ENCODE measurements at regions not wholly inside any gene's neighbourhood (a gene's known extent, or its start where the extent isn't known, plus 50 kb on each side); places are given as distances from the start of the nearest gene placed in this dataset.

- in situ Hi-C loops (cut with MboI; ENCODE audit: low pct_unique_long_range_greater_than_20kb, low sequenced_read_pairs) = no loop called here
Measured at GRCh38 chr11:129295746-129296145, 79.9 kb upstream of the BARX2 start.

GRCh38 chr11:129292771-129293170 is 82.9 kb upstream of the BARX2 start:
- in situ Hi-C loops (cut with MboI; ENCODE audit: low pct_unique_long_range_greater_than_20kb, low sequenced_read_pairs) = no loop called here
- DNase-seq = no peak

More at GRCh38 chr11:129295746-129296145, 79.9 kb upstream of the BARX2 start:
- no peak for DNase-seq

- no peak for DNase-seq
- in situ Hi-C loops (cut with MboI; ENCODE audit: low pct_unique_long_range_greater_than_20kb, low sequenced_read_pairs) = no loop called here
Measured at GRCh38 chr11:129292092-129292491, 83.6 kb upstream of the BARX2 start.

- in situ Hi-C loops (cut with MboI; ENCODE audit: low pct_unique_long_range_greater_than_20kb, low sequenced_read_pairs) = no loop called here
- DNase-seq = no peak
Measured at GRCh38 chr11:129291546-129291945, 84.1 kb upstream of the BARX2 start.

GRCh38 chr11:129290966-129291365 is 84.7 kb upstream of the BARX2 start:
- no peak for DNase-seq
- in situ Hi-C loops (cut with MboI; ENCODE audit: low pct_unique_long_range_greater_than_20kb, low sequenced_read_pairs) = no loop called here

GRCh38 chr11:129289350-129290040 is 86.2 kb upstream of the BARX2 start:
- DNase-seq = no peak
- in situ Hi-C loops (cut with MboI; ENCODE audit: low pct_unique_long_range_greater_than_20kb, low sequenced_read_pairs) = no loop called here

GRCh38 chr11:129287920-129288319 is 87.7 kb upstream of the BARX2 start:
- in situ Hi-C loops (cut with MboI; ENCODE audit: low pct_unique_long_range_greater_than_20kb, low sequenced_read_pairs) = no loop called here
- no peak for DNase-seq

- in situ Hi-C loops (cut with MboI; ENCODE audit: low pct_unique_long_range_greater_than_20kb, low sequenced_read_pairs) = no loop called here
Measured at GRCh38 chr11:129286813-129287212, 88.8 kb upstream of the BARX2 start.

GRCh38 chr11:129285402-129285786 is 90.3 kb upstream of the BARX2 start:
- DNase-seq = no peak
- in situ Hi-C loops (cut with MboI; ENCODE audit: low pct_unique_long_range_greater_than_20kb, low sequenced_read_pairs) = no loop called here

More at GRCh38 chr11:129286813-129287212, 88.8 kb upstream of the BARX2 start:
- no peak for DNase-seq

- in situ Hi-C loops (cut with MboI; ENCODE audit: low pct_unique_long_range_greater_than_20kb, low sequenced_read_pairs) = no loop called here
- no peak for DNase-seq
Measured at GRCh38 chr11:129283141-129283540, 91.0 kb upstream of the ARHGAP32 start.

- in situ Hi-C loops (cut with MboI; ENCODE audit: low pct_unique_long_range_greater_than_20kb, low sequenced_read_pairs) = no loop called here
- no peak for DNase-seq
Measured at GRCh38 chr11:129282634-129283033, 90.5 kb upstream of the ARHGAP32 start.

- in situ Hi-C loops (cut with MboI; ENCODE audit: low pct_unique_long_range_greater_than_20kb, low sequenced_read_pairs) = no loop called here
- no peak for DNase-seq
Measured at GRCh38 chr11:129281471-129282415, 89.6 kb upstream of the ARHGAP32 start.

GRCh38 chr11:129280027-129280811 is 88.1 kb upstream of the ARHGAP32 start:
- DNase-seq = no peak
- in situ Hi-C loops (cut with MboI; ENCODE audit: low pct_unique_long_range_greater_than_20kb, low sequenced_read_pairs) = no loop called here

- in situ Hi-C loops (cut with MboI; ENCODE audit: low pct_unique_long_range_greater_than_20kb, low sequenced_read_pairs) = no loop called here
- DNase-seq = peak; percentile 57
Measured at GRCh38 chr11:129279326-129280026, 87.4 kb upstream of the ARHGAP32 start.

GRCh38 chr11:129278586-129279319 is 86.6 kb upstream of the ARHGAP32 start:
- no peak for DNase-seq
- in situ Hi-C loops (cut with MboI; ENCODE audit: low pct_unique_long_range_greater_than_20kb, low sequenced_read_pairs) = no loop called here

GRCh38 chr11:129277198-129277843 is 85.2 kb upstream of the ARHGAP32 start:
- in situ Hi-C loops (cut with MboI; ENCODE audit: low pct_unique_long_range_greater_than_20kb, low sequenced_read_pairs) = no loop called here
- no peak for DNase-seq

GRCh38 chr11:129275828-129276227 is 83.7 kb upstream of the ARHGAP32 start:
- no peak for DNase-seq
- in situ Hi-C loops (cut with MboI; ENCODE audit: low pct_unique_long_range_greater_than_20kb, low sequenced_read_pairs) = no loop called here

All from KBM-7 (cell line).